ENCODE measurements at regions not wholly inside any gene's neighbourhood (a gene's known extent, or its start where the extent isn't known, plus 50 kb on each side); places are given as distances from the start of the nearest gene placed in this dataset.

DNA sequence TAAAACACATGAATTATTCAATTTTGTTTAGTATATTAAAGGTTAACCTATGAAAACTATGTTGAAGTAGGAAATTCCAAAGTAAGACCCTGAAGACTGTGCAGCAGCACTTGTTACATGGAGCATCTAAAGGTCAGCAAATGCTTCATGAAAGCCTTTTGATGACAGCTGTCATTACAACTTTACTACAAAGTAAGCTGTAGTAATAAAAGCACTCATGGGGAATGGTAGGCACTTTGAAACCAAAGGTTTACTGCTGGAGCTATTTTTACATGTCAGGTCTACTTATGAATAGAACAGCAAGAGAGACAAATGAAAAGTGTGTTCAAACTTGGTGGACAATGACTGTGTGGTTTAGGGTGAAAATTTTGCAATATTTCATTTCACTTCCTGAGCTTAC lies 672.5 kb upstream of the PCDH20 start:
- no peaks in the 10 kb centered on the region for H3K27me3 ChIP-seq (ENCODE audit: control insufficient read depth, insufficient read depth, low read length)
- no peak overlapping the region for H3K9ac ChIP-seq (ENCODE audit: low read depth, low read length)
- H2BK20ac ChIP-seq (ENCODE audit: low read depth, low read length), result no peak overlapping the region
- H3K9me3 ChIP-seq (ENCODE audit: control insufficient read depth, insufficient read depth, low read length), result peaks cover 2% of the 10 kb centered on the region; the same call in 1 of the 2 replicates
- H4K91ac ChIP-seq (ENCODE audit: insufficient read depth, low read depth, low read length), result no peak overlapping the region
- no peak overlapping the region for H2AK5ac ChIP-seq (ENCODE audit: low read depth, low read length)
- in situ Hi-C loops (cut with MboI; ENCODE audit: low sequenced_read_pairs) (no loop called here), intact Hi-C loops (cut with micrococcal nuclease) (no loop called here), dilution Hi-C loops (cut with HindIII; ENCODE audit: low sequenced_read_pairs, unreplicated experiment) (no loop called here)
- H4K5ac ChIP-seq (ENCODE audit: low read depth, low read length), result no peak overlapping the region
- TF ChIP-seq CEBPB (IDR thresholded peaks at IDR 0.05; ENCODE audit: low read depth, low read length) (no peak), FOS (IDR thresholded peaks at IDR 0.05; ENCODE audit: low read depth, low read length) (no peak), BHLHE40 (IDR thresholded peaks at IDR 0.05; ENCODE audit: low read depth, low read length) (no peak), RAD21 (IDR thresholded peaks at IDR 0.05; ENCODE audit: low read length) (no peak), MAZ (IDR thresholded peaks at IDR 0.05; ENCODE audit: borderline replicate concordance, low read depth, low read length) (no peak), SMC3 (IDR thresholded peaks at IDR 0.05; ENCODE audit: low read depth, low read length) (no peak)
- TF ChIP-seq, protein P1, sequence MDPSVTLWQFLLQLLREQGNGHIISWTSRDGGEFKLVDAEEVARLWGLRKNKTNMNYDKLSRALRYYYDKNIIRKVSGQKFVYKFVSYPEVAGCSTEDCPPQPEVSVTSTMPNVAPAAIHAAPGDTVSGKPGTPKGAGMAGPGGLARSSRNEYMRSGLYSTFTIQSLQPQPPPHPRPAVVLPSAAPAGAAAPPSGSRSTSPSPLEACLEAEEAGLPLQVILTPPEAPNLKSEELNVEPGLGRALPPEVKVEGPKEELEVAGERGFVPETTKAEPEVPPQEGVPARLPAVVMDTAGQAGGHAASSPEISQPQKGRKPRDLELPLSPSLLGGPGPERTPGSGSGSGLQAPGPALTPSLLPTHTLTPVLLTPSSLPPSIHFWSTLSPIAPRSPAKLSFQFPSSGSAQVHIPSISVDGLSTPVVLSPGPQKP (IDR thresholded peaks at IDR 0.05; ENCODE audit: borderline replicate concordance, low read depth, low read length), result no peak
- H3K27ac ChIP-seq (ENCODE audit: insufficient read depth, low read length), result no peak overlapping the region
- H3K4me3 ChIP-seq (ENCODE audit: insufficient read depth, low read depth, low read length), result no peak overlapping the region
- no TSS peak for BruUV-seq (replicated peaks)
- H3K36me3 ChIP-seq (ENCODE audit: control insufficient read depth, insufficient read depth, low read length), result no peaks in the 10 kb centered on the region
- H4K8ac ChIP-seq (ENCODE audit: low read depth in 2 of 2, low read length in 2 of 2), result no peak overlapping the region
- H3K18ac ChIP-seq (ENCODE audit: low read depth, low read length), result no peak overlapping the region
- no peak overlapping the region for H2AFZ ChIP-seq (replicated peaks; ENCODE audit: low read length, poor library complexity)
- CTCF ChIA-PET, result no interaction called here
- H3K23ac ChIP-seq (ENCODE audit: low read depth, low read length), result no peak overlapping the region
- no peak overlapping the region for H3K4ac ChIP-seq (ENCODE audit: low read depth, low read length)
- POLR2A ChIA-PET (ENCODE audit: unreplicated experiment), result no interaction called here
- no peak overlapping the region for H2BK120ac ChIP-seq (ENCODE audit: low read depth, low read length)
- H2BK5ac ChIP-seq (ENCODE audit: low read depth, low read length, poor library complexity, severe bottlenecking), result no peak overlapping the region
- no peak overlapping the region for H3K4me2 ChIP-seq (ENCODE audit: low read depth, low read length)
- ATAC-seq (ENCODE audit: low read depth) (no peak), DNase-seq (no peak)
- no peak overlapping the region for H2BK15ac ChIP-seq (ENCODE audit: low read depth, low read length)
- H3K4me1 ChIP-seq (ENCODE audit: control insufficient read depth, insufficient read depth, low read length), result no peaks in the 10 kb centered on the region
- no peaks in the 10 kb centered on the region for H3K79me1 ChIP-seq (ENCODE audit: low read depth in 1 of 2, low read length in 2 of 2)
- no peaks in the 10 kb centered on the region for H4K20me1 ChIP-seq (ENCODE audit: insufficient read depth, low read length)
- no peak overlapping the region for H3K14ac ChIP-seq (replicated peaks; ENCODE audit: low read depth, low read length)
- no peak overlapping the region for H3K56ac ChIP-seq (ENCODE audit: extremely low read depth, insufficient read depth, low read length)
- H3K9me1 ChIP-seq (ENCODE audit: insufficient read depth, low read length), result no peaks in the 10 kb centered on the region
- no peak overlapping the region for H2AK9ac ChIP-seq (replicated peaks; ENCODE audit: low read depth, low read length, poor library complexity)
